GM21367 (cell line): ENCODE measurements at regions not wholly inside any gene's neighbourhood (a gene's known extent, or its start where the extent isn't known, plus 50 kb on each side); places are given as distances from the start of the nearest gene placed in this dataset.
"Not testable (repeated sequence)": the region's sequence is repeated elsewhere in the genome, so short reads cannot be mapped to it uniquely, and the experiment has no call there.

Source experiments
- ATAC-seq: cut with Tn5 transposase; IDR thresholded peaks from one replicate; pipeline ENCODE4 v1.9.1; 2021; ENCODE audit not compliant: unreplicated experiment

DNA sequence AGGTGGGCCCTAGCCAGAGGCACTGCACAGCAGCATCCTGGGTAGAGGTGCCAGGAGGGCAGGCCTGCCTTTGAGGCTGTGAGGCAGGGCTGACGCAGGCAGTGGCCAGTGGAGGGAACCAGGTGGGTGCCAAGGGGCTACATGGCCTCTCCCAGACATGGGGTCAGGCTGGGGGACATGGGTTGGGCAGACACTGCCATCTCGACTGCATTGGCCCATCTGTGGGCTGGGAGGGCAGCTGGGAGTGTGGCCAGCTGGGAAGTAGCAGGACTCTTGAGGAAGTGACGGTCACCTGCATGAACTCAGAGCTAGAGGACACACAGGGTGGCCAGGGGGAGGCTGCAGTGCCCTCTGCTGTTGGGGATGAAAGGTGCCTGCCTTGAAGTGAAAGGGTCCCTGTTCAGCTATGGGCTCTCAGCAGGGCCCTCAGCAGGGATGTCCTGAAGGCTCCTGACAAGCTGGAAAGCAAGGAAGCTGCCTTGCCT, 294.6 kb downstream of the CCDC74A start:
- not testable (repeated sequence) for ATAC-seq

DNA sequence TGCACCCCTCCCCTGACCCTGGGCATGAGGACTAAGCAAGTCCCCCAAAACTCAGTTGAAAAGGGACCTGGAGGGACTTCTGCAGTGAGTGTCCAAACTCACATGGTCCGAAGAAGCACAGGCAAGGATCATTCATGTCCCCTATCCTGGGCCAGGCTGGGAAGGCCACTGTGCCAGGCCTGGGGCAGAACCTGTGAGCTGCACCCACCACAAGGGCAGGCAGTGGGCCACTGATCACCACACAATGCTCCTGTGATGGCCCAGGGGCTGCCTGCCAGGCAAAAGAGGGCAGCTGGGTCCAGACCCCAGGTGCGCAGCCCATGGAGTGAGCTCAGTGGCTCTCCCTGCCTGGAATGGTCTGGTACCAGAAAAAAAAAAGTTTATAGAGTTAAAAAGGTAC, 295.4 kb downstream of the CCDC74A start:
- ATAC-seq: not testable (repeated sequence)

DNA sequence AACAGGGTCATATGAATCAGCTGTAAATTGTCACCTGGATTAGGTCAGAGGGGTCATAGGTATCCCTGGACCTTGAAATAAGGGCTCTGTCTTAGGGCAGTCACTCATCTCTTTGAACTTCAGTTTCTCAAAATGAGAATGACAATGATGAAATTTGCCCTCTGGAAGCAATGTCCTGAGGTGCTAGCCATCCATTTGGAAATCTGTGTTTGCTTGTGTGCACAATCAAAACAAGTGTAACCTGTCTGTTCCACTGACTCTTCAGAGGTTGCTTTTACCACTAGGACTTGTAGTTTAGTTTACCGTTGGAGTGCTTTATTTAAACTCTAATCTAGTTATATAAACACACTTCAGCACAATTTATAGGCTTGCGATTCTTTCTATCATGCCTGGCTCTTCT, 297.3 kb downstream of the CCDC74A start:
- not testable (repeated sequence) for ATAC-seq

DNA sequence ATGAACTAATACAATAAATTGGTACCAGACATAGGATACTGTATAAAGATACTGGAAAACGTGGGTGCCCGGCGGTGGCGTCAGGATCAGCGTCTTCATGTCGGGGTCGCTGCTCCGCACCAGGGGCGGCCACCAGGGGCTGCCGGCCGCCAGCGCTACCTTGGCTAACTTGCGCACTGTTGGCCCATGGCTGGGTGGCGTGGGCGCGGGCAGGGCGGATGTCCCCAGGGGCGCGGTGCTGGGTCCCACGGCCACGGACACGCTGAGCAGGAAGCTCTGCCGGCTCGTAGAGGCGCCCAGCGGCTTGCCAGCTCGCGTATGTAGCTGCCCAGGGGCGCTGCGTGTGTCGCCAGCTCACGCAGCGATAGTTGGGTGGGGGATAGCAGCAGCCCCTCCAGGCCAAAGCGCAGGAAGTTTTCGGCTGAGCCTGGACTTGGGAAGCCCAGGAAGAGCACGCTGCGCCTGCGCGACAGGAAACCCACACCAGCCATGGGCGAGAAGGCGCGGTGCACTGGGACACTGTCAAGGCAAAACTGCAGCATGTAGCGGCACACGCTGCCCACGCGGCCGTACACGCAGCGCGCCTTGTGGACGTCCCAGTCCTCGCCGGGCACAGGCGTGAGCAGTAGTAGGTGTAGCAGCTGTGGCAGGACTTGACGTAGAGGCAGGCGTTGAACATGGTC, 299.9 kb downstream of the CCDC74A start:
- no peak for ATAC-seq

DNA sequence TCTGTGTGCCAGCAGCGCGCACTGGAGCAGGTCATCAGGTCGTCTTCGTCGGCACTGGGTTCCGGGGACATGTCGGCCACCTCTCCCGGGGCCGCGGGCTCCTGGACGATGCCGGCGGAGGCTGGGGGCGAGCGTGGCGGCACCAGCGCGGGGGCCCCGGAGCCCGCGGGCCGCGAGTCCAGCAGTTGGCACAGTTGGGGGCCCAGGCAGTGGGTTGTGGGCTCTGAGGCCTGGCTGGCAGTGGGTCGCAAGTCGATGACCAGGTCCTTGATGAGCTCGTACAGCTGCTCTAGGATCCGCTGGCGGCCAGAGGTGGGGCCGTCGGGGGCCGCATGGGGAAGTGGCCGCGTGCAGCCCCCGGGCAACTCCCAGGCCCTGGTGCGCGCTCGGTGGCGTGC, 300.5 kb downstream of the CCDC74A start:
- ATAC-seq: no peak

GRCh38 chr2:131828633-131829455, 301.2 kb downstream of the CCDC74A start:
- not testable (repeated sequence) for ATAC-seq

- not testable (repeated sequence) for ATAC-seq
Observed at GRCh38 chr2:131829456-131830241, 302.0 kb downstream of the CCDC74A start.

GRCh38 chr2:131830242-131830945, 302.7 kb downstream of the CCDC74A start:
- not testable (repeated sequence) for ATAC-seq

- ATAC-seq: not testable (repeated sequence)
Observed at GRCh38 chr2:131830946-131831310, 303.2 kb downstream of the CCDC74A start.

DNA sequence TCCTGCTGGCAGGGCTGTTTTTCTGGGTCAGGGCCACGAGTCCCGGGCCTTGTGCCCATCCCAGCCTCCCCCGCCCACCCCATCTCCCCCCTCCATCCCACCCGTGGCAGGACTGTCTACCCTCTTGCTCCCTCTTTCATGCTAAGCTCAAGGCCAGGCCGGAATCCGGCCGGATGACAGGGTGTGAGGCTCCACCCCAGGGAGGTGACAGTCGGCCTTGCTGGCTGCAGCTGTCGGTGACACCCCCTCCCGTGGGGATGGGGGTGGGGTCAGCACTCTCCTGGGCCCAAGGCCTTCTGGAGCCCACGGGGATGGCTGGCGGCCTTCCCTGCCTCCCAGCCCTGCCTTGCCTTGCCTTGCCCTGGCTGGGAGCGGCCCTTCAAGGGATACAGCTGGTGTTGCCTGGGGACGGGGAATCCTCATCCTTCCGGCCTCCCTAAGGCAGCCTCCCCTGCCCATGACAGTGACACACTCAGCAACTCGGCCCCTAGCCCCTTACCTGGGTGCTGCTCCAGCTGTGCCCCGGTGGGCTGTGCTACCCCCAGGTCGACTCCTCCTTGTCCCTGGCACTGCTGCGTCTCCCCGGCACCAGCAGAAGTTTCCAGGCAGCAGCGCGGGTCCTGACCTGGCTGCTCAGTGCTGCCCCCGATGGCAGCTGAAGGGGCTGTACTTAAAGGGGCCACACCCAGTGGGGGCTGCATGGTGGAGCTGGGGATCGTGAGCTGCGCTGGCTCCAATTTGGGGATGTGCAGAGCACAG, 303.9 kb downstream of the CCDC74A start:
- ATAC-seq: not testable (repeated sequence)

DNA sequence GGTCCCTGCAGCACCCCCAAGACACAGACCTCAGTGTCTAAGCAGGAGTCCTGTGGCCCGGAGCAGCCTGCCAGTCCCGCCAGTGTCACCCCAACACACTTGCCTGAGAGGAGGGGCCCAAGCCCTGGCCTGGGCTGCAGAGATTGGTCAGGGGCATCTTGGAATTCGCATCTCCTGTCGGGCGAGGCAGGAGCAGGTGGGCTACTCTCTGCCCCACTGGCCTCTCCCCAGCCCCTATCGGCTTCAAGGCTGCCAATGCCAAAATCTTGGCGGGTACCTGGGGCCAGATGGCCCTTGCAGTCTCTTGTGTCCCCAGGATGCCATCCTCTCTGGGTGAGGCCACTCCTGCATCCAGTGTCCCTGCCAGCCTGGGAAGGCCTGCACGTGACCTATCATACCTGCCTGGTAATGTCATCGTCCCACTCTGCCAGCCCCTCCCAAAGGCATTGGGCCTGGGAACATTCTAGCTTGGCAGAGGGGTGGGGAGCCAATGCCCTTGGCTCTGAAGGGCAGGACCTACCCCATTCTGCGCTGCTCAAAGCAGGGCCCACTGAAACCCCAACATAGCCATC, 304.6 kb downstream of the CCDC74A start:
- not testable (repeated sequence) for ATAC-seq

- not testable (repeated sequence) for ATAC-seq
Observed at GRCh38 chr2:131832917-131833316, 305.2 kb downstream of the CCDC74A start.

- ATAC-seq: not testable (repeated sequence)
Observed at GRCh38 chr2:131833367-131834202, 305.9 kb downstream of the CCDC74A start.

- not testable (repeated sequence) for ATAC-seq
Observed at GRCh38 chr2:131834203-131835020, 306.7 kb downstream of the CCDC74A start.

DNA sequence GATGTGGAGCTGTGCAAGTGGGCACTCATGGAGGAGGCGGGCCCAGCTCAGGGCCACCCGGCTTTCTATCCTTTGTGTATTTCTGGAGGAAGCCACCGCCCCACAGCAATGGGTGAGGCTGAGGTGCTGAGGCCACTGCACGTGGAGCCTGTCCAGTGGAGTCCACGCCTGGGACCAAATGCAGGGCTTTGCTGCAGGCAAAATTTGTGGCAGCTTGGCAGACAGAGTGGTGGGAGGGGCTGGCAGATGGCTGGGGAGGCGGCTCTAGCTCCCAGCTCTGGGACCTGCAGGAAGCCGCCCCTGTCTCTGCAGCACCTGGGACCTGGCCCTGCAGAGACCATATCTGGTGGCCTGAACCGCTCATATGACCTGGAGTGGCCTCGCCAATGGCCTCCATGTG, 307.3 kb downstream of the CCDC74A start:
- not testable (repeated sequence) for ATAC-seq

- no peak for ATAC-seq
Observed at GRCh38 chr2:131835621-131836091, 308.0 kb downstream of the CCDC74A start.

DNA sequence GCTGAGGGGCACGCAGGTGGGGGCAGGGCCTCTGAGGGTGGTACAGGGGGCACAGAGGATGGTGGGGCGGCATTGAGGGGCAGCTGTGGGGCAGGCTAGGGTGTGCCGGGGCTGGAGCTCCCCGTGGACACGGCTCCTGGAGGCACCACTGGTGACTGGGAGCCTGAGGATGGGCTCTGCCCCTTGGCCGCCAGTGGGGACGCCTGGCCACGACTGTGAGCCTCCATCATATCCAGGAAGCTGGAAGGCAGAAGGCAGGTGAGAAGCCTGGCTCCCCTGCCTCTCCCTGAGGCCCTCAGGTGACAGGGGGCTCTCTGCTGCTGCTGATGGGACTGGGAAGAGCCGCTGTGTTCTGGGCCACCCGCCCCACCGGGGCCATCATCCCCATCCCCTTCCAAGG, 308.4 kb downstream of the CCDC74A start:
- ATAC-seq: not testable (repeated sequence)

- ATAC-seq: not testable (repeated sequence)
Observed at GRCh38 chr2:131844044-131844443, 316.4 kb downstream of the CCDC74A start.
